Fibroblast of skin of scalp (primary cell): ENCODE measurements at regions not wholly inside any gene's neighbourhood (a gene's known extent, or its start where the extent isn't known, plus 50 kb on each side); places are given as distances from the start of the nearest gene placed in this dataset.
"Not testable (repeated sequence)": the region's sequence is repeated elsewhere in the genome, so short reads cannot be mapped to it uniquely, and the experiment has no call there.

Experiments used
- DNase-seq: peaks from one replicate; pipeline ENCODE4 v3.0.0-alpha.2; 2013

- DNase-seq, result no peak
Measured at GRCh38 chr18:78780719-78781600, 198.7 kb upstream of the SALL3 start.

GRCh38 chr18:78781601-78781960 lies 198.0 kb upstream of the SALL3 start:
- DNase-seq, result no peak

- DNase-seq, result no peak
Measured at GRCh38 chr18:78782951-78783563, 196.6 kb upstream of the SALL3 start.

- DNase-seq, result no peak
Measured at GRCh38 chr18:78783564-78783960, 196.1 kb upstream of the SALL3 start.

- DNase-seq, result no peak
Measured at GRCh38 chr18:78784861-78785260, 194.8 kb upstream of the SALL3 start.

GRCh38 chr18:78785706-78786105 lies 193.9 kb upstream of the SALL3 start:
- DNase-seq, result no peak

GRCh38 chr18:78786776-78787175 lies 192.8 kb upstream of the SALL3 start:
- DNase-seq, result no peak

- DNase-seq, result no peak
Measured at GRCh38 chr18:78787751-78788150, 191.9 kb upstream of the SALL3 start.

- no peak for DNase-seq
Measured at GRCh38 chr18:78788161-78788560, 191.5 kb upstream of the SALL3 start.

- DNase-seq, result no peak
Measured at GRCh38 chr18:78789850-78790249, 189.8 kb upstream of the SALL3 start.

- no peak for DNase-seq
Measured at GRCh38 chr18:78790511-78790910, 189.1 kb upstream of the SALL3 start.

- DNase-seq, result no peak
Measured at GRCh38 chr18:78790960-78791359, 188.7 kb upstream of the SALL3 start.

- DNase-seq, result no peak
Measured at GRCh38 chr18:78792094-78792493, 187.5 kb upstream of the SALL3 start.

GRCh38 chr18:78792736-78793135 lies 186.9 kb upstream of the SALL3 start:
- DNase-seq, result no peak

GRCh38 chr18:78793313-78794070 lies 186.1 kb upstream of the SALL3 start:
- no peak for DNase-seq

GRCh38 chr18:78794071-78794430 lies 185.6 kb upstream of the SALL3 start:
- DNase-seq, result no peak

GRCh38 chr18:78796693-78797455 lies 182.7 kb upstream of the SALL3 start:
- DNase-seq, result no peak

GRCh38 chr18:78797499-78797898 lies 182.1 kb upstream of the SALL3 start:
- DNase-seq, result no peak

GRCh38 chr18:78798402-78799175 lies 181.0 kb upstream of the SALL3 start:
- no peak for DNase-seq

- no peak for DNase-seq
Measured at GRCh38 chr18:78799382-78800089, 180.1 kb upstream of the SALL3 start.

- DNase-seq, result not testable (repeated sequence)
Measured at GRCh38 chr18:78800102-78800851, 179.3 kb upstream of the SALL3 start.
